ENCODE measurements at regions not wholly inside any gene's neighbourhood (a gene's known extent, or its start where the extent isn't known, plus 50 kb on each side); places are given as distances from the start of the nearest gene placed in this dataset.

DNA sequence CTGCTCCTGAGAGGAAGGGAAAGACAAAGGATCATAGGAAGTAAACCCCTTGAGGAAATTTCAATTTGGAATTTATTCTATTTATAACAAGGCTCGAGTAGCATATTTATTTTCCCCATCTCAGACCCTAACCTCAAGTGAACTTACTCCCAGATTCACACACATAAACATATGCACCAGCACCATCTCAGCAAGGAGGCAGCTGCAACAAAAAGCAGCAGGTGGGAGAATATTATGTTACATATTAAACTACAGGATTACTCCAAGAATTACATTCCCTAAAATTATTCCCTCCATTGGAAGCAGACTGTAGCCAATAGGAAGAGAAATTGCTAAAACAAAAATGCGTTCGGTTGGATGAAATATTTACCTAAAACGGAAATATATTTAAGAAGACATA lies 108.4 kb upstream of the PRSS3 start:
- TF ChIP-seq, protein P1, sequence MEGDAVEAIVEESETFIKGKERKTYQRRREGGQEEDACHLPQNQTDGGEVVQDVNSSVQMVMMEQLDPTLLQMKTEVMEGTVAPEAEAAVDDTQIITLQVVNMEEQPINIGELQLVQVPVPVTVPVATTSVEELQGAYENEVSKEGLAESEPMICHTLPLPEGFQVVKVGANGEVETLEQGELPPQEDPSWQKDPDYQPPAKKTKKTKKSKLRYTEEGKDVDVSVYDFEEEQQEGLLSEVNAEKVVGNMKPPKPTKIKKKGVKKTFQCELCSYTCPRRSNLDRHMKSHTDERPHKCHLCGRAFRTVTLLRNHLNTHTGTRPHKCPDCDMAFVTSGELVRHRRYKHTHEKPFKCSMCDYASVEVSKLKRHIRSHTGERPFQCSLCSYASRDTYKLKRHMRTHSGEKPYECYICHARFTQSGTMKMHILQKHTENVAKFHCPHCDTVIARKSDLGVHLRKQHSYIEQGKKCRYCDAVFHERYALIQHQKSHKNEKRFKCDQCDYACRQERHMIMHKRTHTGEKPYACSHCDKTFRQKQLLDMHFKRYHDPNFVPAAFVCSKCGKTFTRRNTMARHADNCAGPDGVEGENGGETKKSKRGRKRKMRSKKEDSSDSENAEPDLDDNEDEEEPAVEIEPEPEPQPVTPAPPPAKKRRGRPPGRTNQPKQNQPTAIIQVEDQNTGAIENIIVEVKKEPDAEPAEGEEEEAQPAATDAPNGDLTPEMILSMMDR (IDR thresholded peaks at IDR 0.05) = no peak
- TF ChIP-seq POLR2A (IDR thresholded peaks at IDR 0.05) = no peak

All from heart left ventricle (tissue), 13 donors.